Stimulated activated naive CD4-positive, alpha-beta T cell (primary cell): ENCODE measurements at regions not wholly inside any gene's neighbourhood (a gene's known extent, or its start where the extent isn't known, plus 50 kb on each side); places are given as distances from the start of the nearest gene placed in this dataset.

ENCODE experiments used
- DNase-seq, 6 experiments: peaks; one replicate each; lab custom pipeline; 2025; lab: John Stamatoyannopoulos, UW

GRCh38 chr3:193874997-193875593, 260.9 kb upstream of the HES1 start:
- DNase-seq = no peak

DNA sequence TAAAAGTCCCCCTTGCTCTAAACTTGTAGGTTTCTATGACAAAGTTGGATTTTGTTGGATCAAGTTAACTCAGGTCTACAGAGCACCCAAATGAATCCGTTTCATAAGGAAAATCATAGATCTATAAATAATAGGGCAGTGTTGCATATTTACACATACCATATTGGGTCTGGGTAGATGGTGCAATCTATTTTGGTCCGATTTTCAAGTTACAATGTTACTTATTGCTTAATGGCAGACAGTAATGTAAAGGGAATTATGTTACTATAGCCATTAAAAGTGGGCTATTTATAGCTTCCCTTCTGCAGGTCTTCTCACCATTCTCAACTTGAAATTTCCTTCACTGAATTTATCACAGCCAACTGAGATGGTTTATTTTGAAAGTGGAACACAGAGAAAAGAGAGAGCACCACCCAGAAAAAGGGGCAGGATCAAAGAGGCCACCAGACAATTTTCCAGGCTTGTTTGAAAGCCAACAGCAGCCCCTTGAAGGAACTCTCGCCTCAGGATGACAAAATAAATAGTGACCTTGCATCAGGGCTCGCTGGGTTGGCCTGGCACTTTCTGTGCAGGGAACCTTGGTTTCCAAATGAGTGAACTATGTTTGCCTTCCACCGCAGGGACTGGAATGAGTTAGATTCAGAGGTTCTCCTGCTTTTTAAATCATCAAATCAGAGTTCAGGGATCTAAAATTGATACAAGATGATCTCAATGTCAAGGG, 260.2 kb upstream of the HES1 start:
- DNase-seq = no peak

DNA sequence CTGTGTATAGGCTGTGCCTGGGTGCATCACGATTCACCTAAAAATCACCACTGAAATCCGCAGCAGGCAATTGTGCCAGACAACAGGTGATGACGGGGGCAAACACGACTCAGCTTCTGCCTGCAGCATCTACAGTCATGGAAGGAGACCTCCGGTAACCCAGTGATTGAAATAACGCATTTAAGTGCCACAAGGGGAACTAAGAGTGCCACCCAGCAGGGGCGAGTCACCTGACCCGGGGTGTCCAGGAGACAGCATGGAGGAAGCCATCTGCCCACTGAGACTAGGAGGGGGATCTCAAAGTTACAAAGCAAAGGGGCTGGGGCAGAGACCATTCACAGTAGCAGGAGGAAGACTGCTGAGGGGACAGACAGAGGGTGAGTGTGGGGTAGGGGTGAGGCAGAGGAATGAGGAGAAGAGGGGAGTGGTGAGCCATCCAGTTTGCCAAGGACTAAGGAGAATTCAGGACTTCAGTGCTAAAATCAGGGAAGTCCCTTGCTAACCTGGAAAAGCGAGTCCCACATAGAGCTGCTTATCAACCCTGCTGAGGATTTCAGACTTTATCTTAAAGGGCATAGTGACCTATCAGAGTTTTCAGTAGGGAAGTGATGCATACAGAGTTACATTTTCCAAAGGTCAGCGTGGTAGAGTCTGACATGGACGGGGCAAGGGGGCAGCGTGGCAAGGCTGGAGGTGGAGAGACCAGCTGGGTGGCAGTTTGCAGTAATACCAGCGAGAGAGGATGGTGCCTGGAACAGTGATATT, 256.7 kb upstream of the HES1 start:
- DNase-seq = no peak

- DNase-seq = no peak
Observed at GRCh38 chr3:193879864-193880242, 256.1 kb upstream of the HES1 start.

- no peak for DNase-seq
Observed at GRCh38 chr3:193882091-193882490, 253.9 kb upstream of the HES1 start.

DNA sequence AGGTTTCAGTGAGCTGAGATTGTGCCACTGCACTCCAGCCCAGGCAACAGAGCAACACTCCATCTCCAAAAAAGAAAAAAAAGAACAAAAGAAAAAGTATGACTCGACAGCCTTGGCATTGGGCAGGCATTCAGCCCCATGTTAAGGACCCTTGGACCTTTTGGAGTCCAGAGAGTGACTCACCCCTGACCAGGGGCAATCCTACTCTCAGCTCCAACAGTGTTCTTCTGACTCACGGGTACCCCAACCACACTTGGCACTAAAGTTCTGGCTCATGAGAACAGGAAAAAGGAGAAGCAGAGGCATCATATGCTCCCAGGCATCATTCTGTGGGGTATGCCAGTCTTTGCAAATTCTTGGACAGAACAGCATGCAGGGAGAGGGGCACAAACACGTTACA, 252.4 kb upstream of the HES1 start:
- no peak for DNase-seq

- no peak for DNase-seq
Observed at GRCh38 chr3:193884027-193884426, 251.9 kb upstream of the HES1 start.

DNA sequence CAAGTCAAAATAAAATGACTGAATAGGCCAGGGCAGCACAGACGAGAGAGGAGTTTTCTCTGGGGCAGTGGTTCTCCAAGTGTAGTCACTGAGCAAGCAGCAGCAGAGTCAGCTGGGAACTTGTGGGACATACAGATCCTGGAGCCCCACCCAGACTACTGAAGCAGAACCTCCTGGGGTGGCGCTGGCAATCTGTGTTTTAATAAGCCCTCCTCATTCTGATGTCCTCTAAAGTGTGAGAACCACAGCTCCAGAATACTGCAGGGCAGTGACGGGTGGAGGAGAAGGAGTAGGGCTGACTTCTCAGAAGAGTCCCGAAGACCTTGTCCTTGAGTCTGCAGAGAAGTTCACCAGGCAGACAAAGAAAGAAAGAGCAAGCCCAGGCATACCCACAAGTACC, 251.3 kb upstream of the HES1 start:
- no peak for DNase-seq

DNA sequence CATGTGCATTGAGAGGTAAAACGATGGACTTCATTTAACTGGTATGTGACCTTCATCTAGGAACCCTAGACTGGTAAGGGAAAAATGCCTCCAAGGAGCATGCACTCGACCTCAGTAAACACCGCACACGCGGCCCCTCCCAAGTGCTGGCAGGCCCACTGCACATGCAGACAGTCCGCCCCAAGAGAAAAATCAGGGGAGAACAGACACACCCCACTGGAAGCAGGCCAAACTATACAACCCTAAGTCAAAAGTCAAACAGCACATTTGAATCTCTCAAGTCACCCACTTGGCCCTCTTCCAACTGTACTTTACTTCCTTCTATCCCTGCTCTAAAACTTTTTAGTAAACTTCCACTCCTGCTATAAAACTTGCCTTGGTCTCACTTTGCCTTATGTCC, 250.1 kb upstream of the HES1 start:
- DNase-seq = no peak

GRCh38 chr3:193890016-193890897, 245.7 kb upstream of the HES1 start:
- DNase-seq = no peak

DNA sequence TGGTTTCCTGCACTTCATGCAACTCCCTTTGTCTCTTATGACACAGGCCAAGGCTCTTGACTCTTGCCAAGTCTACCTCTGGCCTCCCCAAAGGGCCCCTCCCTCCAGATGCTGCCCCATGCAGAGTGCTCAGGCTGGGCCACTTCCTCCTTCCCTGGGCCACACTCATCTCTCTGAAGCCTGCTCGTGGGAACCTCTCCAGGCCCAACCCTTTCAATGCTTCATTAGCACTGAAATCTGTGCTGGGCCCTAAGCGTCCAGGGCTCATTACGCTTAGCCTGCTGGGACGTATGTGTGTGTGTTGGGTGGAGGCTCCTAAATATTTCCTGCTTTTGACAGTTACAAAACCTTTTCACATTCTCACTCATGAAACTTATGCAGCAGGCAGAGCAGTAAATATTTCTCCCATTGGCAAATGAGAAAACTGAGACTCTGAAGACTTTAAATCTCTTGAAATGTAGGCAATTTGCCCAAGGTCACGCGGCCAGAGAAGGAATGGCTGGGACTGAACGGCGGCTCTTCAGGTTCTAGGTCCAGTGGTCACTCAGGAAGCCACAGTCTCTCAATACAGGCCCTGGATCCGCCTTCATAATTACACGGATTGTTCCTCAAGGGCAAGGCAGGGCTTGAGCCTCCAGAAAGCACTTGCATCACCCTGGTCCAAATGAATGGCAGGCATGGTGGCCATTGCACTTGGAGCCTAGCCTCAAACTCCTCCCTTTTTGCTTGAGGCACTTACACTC, 241.7 kb upstream of the HES1 start:
- DNase-seq = no peak

GRCh38 chr3:193895409-193895808, 240.5 kb upstream of the HES1 start:
- no peak for DNase-seq

DNA sequence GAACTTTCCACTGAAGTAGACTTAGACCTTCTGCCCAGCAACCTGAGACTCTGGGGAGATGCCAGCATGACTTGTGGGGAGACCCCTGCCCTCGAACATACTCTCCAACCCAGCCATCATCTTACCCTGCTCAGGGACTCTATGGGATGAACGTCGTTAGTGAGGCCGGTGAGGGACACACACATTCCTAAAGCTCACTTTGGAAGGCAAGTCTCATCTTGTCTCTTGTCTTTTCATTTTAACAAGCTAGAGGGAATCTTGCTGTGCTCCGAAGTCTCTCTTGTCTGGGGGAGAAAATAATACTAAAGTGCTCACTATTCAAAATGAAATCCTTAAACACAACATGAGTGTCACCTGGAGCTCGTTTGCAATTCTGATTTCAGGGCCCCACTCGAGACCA, 239.5 kb upstream of the HES1 start:
- no peak for DNase-seq

DNA sequence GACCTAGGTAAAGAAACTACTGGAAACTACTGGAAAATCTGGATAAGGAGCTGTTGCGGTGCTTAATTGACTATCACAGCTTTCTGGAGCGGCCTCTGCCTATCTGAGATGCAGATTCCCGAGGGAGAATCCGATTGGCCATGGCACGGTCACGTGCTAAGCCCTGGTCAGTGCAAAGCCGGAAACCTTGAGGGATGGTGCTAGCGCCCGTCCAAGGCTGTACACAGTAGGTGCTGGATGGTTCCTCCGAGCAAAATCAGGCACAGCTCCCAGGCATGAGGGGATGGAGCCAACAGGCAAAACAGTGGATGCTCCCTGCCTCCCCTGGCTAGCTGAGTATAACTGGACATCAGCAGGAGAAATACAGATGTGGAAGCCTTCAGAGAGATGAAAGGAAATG, 238.7 kb upstream of the HES1 start:
- no peak for DNase-seq

- DNase-seq = no peak
Observed at GRCh38 chr3:193897731-193898180, 238.2 kb upstream of the HES1 start.

GRCh38 chr3:193899001-193899400, 236.9 kb upstream of the HES1 start:
- DNase-seq = no peak

DNA sequence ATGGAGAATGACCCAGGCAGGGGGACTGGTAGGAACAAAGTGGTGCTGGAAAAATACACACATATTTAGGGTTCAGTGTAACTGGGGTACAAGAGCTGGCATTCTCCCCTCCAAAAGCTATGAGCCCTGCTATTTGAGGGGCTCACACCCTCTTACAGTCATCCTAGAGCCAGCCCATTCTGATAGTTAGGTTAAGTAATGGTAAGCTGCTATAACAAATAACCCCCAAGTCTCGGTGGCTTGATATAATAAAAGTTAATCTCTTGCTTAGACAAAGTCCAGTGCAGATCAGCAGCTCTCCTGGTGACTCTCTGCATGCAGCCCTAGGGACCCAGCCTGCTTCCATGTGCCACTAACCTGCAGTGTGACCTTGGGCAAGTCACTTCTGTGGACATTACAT, 234.9 kb upstream of the HES1 start:
- DNase-seq = no peak

- DNase-seq = no peak
Observed at GRCh38 chr3:193902607-193903511, 233.1 kb upstream of the HES1 start.

- no peak for DNase-seq
Observed at GRCh38 chr3:193903512-193903817, 232.5 kb upstream of the HES1 start.

GRCh38 chr3:193903966-193904365, 232.0 kb upstream of the HES1 start:
- no peak for DNase-seq
